ENCODE measurements at regions not wholly inside any gene's neighbourhood (a gene's known extent, or its start where the extent isn't known, plus 50 kb on each side); places are given as distances from the start of the nearest gene placed in this dataset.

DNA sequence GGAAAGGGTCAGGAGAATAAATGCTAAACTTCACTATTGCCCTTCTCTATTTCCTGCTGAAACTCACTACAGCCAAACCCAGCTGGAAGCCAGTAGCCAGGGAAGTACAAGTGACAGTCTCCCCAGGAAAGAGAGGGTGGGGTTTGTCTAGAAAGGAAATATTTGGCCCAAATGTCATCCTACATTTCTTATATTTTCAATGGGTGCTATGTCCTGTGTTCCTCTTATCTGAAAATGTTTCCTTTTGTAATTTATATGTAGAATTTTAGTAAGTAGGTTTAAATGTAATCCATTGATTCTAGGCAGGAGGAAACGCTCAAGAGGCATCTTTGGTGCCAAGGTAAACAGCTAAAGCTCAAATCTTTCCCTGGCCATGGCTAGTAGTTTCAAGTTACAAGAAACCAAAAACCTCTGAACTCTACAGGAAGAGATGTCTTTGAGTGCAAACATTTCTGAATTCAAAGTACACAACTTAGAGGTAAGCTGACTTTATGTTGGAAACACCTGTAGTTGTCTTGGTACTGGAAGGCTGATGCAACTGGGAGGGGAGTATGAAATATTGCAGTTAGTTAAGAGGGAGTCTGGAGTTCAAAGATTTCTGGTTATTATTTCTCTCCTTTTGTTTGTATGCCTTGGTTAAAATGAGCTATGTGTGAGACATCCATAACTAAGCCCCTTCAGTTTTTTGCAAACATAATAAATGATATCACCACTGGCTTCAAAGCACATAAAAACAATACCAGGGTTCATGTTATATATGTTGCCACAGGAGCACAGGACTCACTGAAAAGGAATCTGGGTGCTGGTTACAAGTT lies 356.1 kb upstream of the ZC3H15 start:
- TF ChIP-seq, protein P1, sequence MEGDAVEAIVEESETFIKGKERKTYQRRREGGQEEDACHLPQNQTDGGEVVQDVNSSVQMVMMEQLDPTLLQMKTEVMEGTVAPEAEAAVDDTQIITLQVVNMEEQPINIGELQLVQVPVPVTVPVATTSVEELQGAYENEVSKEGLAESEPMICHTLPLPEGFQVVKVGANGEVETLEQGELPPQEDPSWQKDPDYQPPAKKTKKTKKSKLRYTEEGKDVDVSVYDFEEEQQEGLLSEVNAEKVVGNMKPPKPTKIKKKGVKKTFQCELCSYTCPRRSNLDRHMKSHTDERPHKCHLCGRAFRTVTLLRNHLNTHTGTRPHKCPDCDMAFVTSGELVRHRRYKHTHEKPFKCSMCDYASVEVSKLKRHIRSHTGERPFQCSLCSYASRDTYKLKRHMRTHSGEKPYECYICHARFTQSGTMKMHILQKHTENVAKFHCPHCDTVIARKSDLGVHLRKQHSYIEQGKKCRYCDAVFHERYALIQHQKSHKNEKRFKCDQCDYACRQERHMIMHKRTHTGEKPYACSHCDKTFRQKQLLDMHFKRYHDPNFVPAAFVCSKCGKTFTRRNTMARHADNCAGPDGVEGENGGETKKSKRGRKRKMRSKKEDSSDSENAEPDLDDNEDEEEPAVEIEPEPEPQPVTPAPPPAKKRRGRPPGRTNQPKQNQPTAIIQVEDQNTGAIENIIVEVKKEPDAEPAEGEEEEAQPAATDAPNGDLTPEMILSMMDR (IDR thresholded peaks at IDR 0.05; ENCODE audit: low read depth, low read length): no peak
- TF ChIP-seq, protein P2, sequence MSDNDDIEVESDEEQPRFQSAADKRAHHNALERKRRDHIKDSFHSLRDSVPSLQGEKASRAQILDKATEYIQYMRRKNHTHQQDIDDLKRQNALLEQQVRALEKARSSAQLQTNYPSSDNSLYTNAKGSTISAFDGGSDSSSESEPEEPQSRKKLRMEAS (IDR thresholded peaks at IDR 0.05; ENCODE audit: low read depth, low read length): no peak
